Activated T-cell treated with anti-CD3 and anti-CD28 coated beads, Interleukin-2, amount 50 U/mL, for 4 hours (primary cell): ENCODE measurements at regions not wholly inside any gene's neighbourhood (a gene's known extent, or its start where the extent isn't known, plus 50 kb on each side); places are given as distances from the start of the nearest gene placed in this dataset.

Experiments used
- ATAC-seq, 2 donors: fragments of 200-7000 bp; cut with Tn5 transposase; one replicate each; pipeline ENCODE4 v1.10.0; 2021
- DNase-seq: peaks from one replicate; pipeline ENCODE4 v3.0.0-alpha.2; 2020
- H3K27me3 Mint-ChIP-seq: one replicate; pipeline ENCODE4 v1.8.0; 2021; ENCODE audit warnings: low read depth, mixed read lengths
- H3K36me3 Mint-ChIP-seq: one replicate; pipeline ENCODE4 v1.8.0; 2022; ENCODE audit warnings: mixed read lengths; ENCODE audit not compliant: insufficient read depth
- H3K4me1 Mint-ChIP-seq: one replicate; pipeline ENCODE4 v1.8.0; 2021; ENCODE audit warnings: low read depth, mixed read lengths
- H3K4me3 Mint-ChIP-seq: one replicate; pipeline ENCODE4 v1.8.0; 2021; ENCODE audit warnings: mild to moderate bottlenecking, moderate library complexity, mixed read lengths
- H3K9me3 Mint-ChIP-seq: one replicate; pipeline ENCODE4 v1.8.0; 2021; ENCODE audit warnings: mixed read lengths

DNA sequence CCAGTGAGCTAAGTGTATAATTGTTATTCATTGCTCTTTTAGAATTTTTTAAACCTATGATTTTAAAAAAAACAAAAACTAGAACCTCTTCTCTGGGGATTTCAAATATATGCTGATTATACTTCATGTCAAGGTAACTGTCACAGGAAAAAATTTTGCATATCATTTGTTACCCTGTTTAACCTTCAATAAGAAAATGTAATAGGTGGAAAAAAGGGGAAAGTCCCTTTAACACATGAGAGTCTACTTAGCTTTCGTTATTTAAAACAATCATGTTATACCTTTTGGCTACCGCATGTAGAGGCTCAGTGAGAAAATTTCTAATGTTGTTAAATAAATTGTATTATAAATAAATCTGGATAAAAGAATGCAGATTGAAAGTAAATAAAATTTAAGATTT is 190.1 kb upstream of the AKR1E2 start:
- peaks cover 3% of the 10 kb centered on the region for H3K4me1 Mint-ChIP-seq
- no peaks in the 10 kb centered on the region for H3K36me3 Mint-ChIP-seq
- H3K4me3 Mint-ChIP-seq: no peak overlapping the region
- no peak for DNase-seq
- peak; percentile 28 to 66 for ATAC-seq
- H3K9me3 Mint-ChIP-seq: no peaks in the 10 kb centered on the region
- no peaks in the 10 kb centered on the region for H3K27me3 Mint-ChIP-seq

GRCh38 chr10:4635388-4635787 is 190.6 kb upstream of the AKR1E2 start:
- no peaks in the 10 kb centered on the region for H3K36me3 Mint-ChIP-seq
- peaks cover 3% of the 10 kb centered on the region for H3K4me1 Mint-ChIP-seq
- ATAC-seq: peak in 1 of 2 donors; percentile 37
- H3K27me3 Mint-ChIP-seq: no peaks in the 10 kb centered on the region
- DNase-seq: no peak
- H3K4me3 Mint-ChIP-seq: no peak overlapping the region
- H3K9me3 Mint-ChIP-seq: no peaks in the 10 kb centered on the region

GRCh38 chr10:4633776-4634175 is 192.2 kb upstream of the AKR1E2 start:
- Mint-ChIP-seq H3K27me3 (no peaks in the 10 kb centered on the region), H3K4me1 (peaks cover 3% of the 10 kb centered on the region), H3K9me3 (no peaks in the 10 kb centered on the region), H3K36me3 (no peaks in the 10 kb centered on the region), H3K4me3 (no peak overlapping the region)
- DNase-seq: no peak
- ATAC-seq: no peak

DNA sequence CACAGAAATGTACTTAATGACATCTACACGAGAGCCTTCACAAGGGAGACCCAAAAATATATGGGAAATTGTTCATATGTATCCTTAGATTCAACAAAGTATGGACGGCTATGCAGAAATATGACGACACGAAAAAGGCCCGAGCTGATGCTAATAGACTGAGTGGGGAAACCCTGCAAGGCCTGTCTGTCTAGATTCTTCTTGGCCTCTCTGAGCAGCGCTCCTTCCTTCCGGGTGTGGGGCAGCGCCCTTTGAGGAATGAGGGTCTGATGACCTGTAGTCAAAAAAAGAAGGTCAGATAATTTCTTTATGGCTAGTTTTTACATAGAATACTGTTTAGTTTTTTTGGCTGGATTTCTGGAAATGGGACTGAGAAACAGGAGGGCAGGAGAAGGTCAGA is 192.8 kb upstream of the AKR1E2 start:
- no peaks in the 10 kb centered on the region for H3K9me3 Mint-ChIP-seq
- H3K27me3 Mint-ChIP-seq: no peaks in the 10 kb centered on the region
- ATAC-seq: no peak
- peaks cover 3% of the 10 kb centered on the region for H3K4me1 Mint-ChIP-seq
- no peaks in the 10 kb centered on the region for H3K36me3 Mint-ChIP-seq
- no peak overlapping the region for H3K4me3 Mint-ChIP-seq
- DNase-seq: no peak

DNA sequence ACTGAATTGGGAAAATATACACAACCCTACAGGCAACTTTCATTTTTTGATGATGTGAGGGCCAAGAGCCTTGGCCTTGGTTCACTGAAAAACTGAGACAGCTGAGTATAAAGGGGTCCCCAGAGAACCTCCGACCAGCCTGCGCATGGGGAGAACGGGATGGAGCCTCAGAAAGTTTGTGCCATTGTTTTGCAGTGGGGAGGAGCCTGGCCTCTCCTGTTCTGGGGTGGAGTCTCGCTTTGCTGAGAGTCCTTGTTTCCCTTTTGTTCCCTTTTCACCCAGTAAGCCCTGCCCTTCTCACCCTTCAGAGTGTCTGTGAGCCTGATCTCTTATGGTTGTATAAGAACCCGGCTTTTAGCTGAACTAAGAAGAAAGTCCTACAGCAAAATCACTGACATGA is 193.2 kb upstream of the AKR1E2 start:
- no peaks in the 10 kb centered on the region for H3K36me3 Mint-ChIP-seq
- peaks cover 3% of the 10 kb centered on the region for H3K4me1 Mint-ChIP-seq
- H3K4me3 Mint-ChIP-seq: no peak overlapping the region
- no peaks in the 10 kb centered on the region for H3K27me3 Mint-ChIP-seq
- DNase-seq (no peak), ATAC-seq (no peak)
- peaks cover 2% of the 10 kb centered on the region for H3K9me3 Mint-ChIP-seq

- H3K9me3 Mint-ChIP-seq: peaks cover 15% of the 10 kb centered on the region
- no peak for ATAC-seq
Observed at GRCh38 chr10:4626919-4627318, 199.1 kb upstream of the AKR1E2 start.

DNA sequence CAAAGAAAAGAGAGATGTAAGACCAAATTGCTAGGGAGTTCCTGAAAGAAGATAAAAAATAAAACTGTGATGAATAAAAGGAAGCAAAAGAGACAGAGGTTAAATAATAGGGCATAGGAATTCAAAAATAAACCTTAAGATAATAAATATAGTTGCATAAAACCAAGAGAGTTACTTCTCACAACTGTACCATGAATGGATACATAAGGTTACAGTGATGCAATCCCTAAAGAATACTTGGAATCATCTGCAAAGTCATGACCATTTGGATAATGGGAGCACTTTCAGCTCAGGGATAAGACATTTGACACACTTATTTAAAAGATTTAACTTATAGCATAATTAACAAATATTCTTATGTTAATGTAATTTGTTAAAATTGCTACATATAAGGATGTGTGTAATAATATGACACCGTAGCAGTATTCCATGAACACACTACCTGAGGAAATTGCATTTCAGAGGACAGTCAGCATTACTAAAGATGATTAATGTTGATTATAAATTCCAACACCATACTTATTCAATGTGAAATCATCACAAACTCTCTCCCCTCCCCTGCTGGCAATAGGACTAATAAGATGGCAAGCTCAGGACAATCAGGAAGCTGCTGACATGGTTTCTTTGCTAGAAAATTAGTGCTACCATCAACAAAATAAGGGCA is 202.1 kb upstream of the AKR1E2 start:
- H3K36me3 Mint-ChIP-seq: no peaks in the 10 kb centered on the region
- no peak overlapping the region for H3K4me3 Mint-ChIP-seq
- H3K4me1 Mint-ChIP-seq: no peaks in the 10 kb centered on the region
- peaks cover 15% of the 10 kb centered on the region for H3K9me3 Mint-ChIP-seq
- no peak for DNase-seq
- peaks cover 15% of the 10 kb centered on the region for H3K27me3 Mint-ChIP-seq
- ATAC-seq: no peak

More at GRCh38 chr10:4626919-4627318, 199.1 kb upstream of the AKR1E2 start:
- no peaks in the 10 kb centered on the region for H3K4me1 Mint-ChIP-seq
- no peak overlapping the region for H3K4me3 Mint-ChIP-seq
- no peak for DNase-seq
- peaks cover 4% of the 10 kb centered on the region for H3K27me3 Mint-ChIP-seq
- no peaks in the 10 kb centered on the region for H3K36me3 Mint-ChIP-seq

DNA sequence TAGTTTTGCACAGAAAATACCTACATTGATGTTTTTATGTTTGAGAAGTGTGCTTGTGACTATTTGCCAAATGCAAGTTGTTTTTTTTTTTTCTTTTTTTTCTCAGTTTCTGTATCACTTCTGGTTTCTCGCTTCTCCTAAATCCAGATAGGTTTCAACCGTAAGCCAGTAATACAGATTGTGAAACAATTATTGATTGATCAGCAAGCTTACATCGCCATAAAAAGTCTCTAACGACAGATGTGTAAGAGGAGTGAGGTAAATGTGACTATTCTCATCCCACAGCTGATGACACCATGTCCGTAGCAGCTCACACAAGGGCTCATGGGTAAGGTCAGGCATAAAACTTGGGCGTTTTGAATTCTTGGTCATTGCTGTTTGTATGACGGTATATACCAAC is 202.8 kb upstream of the AKR1E2 start:
- ATAC-seq (no peak), DNase-seq (no peak)
- Mint-ChIP-seq H3K4me1 (no peaks in the 10 kb centered on the region), H3K27me3 (peaks cover 20% of the 10 kb centered on the region), H3K9me3 (peaks cover 15% of the 10 kb centered on the region), H3K4me3 (no peak overlapping the region), H3K36me3 (no peaks in the 10 kb centered on the region)

GRCh38 chr10:4622384-4622783 is 203.6 kb upstream of the AKR1E2 start:
- H3K27me3 Mint-ChIP-seq: peaks cover 20% of the 10 kb centered on the region
- H3K9me3 Mint-ChIP-seq: peaks cover 10% of the 10 kb centered on the region
- H3K4me1 Mint-ChIP-seq: no peaks in the 10 kb centered on the region
- DNase-seq: no peak
- no peak for ATAC-seq
- H3K36me3 Mint-ChIP-seq: no peaks in the 10 kb centered on the region
- no peak overlapping the region for H3K4me3 Mint-ChIP-seq

GRCh38 chr10:4617589-4617988 is 208.4 kb upstream of the AKR1E2 start:
- peaks cover 16% of the 10 kb centered on the region for H3K27me3 Mint-ChIP-seq
- no peak for DNase-seq
- H3K36me3 Mint-ChIP-seq: peaks cover 2% of the 10 kb centered on the region
- ATAC-seq: no peak
- H3K4me3 Mint-ChIP-seq: no peak overlapping the region
- no peaks in the 10 kb centered on the region for H3K4me1 Mint-ChIP-seq
- peaks cover 21% of the 10 kb centered on the region for H3K9me3 Mint-ChIP-seq

DNA sequence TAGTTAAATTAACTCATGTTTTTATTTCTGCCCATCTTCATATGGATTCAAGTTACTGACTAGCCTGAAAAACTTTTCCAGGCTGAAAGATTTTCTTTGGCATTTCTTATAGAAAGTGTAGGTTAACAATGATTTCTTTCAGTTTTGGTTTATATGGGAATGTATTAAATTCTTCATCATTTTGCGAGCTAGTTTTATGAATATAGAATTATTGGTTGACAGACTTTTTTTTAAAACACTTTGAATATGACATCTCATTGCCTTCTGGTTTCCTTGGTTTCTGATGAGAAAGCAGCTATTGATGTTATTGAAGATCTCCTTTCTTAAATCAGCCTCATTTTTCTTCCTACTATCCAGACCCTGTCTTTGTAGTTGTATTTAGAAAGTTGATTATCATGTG is 211.0 kb upstream of the AKR1E2 start:
- no peak for ATAC-seq
- Mint-ChIP-seq H3K27me3 (peaks cover 13% of the 10 kb centered on the region), H3K9me3 (peaks cover 21% of the 10 kb centered on the region), H3K36me3 (peaks cover 2% of the 10 kb centered on the region), H3K4me3 (no peak overlapping the region), H3K4me1 (no peaks in the 10 kb centered on the region)
- no peak for DNase-seq

GRCh38 chr10:4609251-4609650 is 216.8 kb upstream of the AKR1E2 start:
- Mint-ChIP-seq H3K4me1 (no peaks in the 10 kb centered on the region), H3K27me3 (no peaks in the 10 kb centered on the region), H3K4me3 (no peak overlapping the region), H3K36me3 (no peaks in the 10 kb centered on the region), H3K9me3 (peaks cover 3% of the 10 kb centered on the region)
- ATAC-seq (no peak), DNase-seq (no peak)

GRCh38 chr10:4607681-4608080 is 218.3 kb upstream of the AKR1E2 start:
- ATAC-seq: no peak
- Mint-ChIP-seq H3K27me3 (no peaks in the 10 kb centered on the region), H3K9me3 (no peaks in the 10 kb centered on the region)

GRCh38 chr10:4606856-4607636 is 219.0 kb upstream of the AKR1E2 start:
- Mint-ChIP-seq H3K27me3 (no peaks in the 10 kb centered on the region), H3K9me3 (no peaks in the 10 kb centered on the region), H3K36me3 (no peaks in the 10 kb centered on the region), H3K4me3 (no peak overlapping the region), H3K4me1 (no peaks in the 10 kb centered on the region)
- ATAC-seq: no peak
- no peak for DNase-seq

More at GRCh38 chr10:4607681-4608080, 218.3 kb upstream of the AKR1E2 start:
- Mint-ChIP-seq H3K4me1 (no peaks in the 10 kb centered on the region), H3K36me3 (no peaks in the 10 kb centered on the region), H3K4me3 (no peak overlapping the region)
- DNase-seq: no peak
